Stimulated activated CD4-positive, alpha-beta T cell treated with anti-CD3 and anti-CD28 coated beads, Interleukin-15, amount 100 ng/mL, for 1 hour (primary cell): ENCODE measurements at regions not wholly inside any gene's neighbourhood (a gene's known extent, or its start where the extent isn't known, plus 50 kb on each side); places are given as distances from the start of the nearest gene placed in this dataset.
"Not testable (repeated sequence)": the region's sequence is repeated elsewhere in the genome, so short reads cannot be mapped to it uniquely, and the experiment has no call there.

Experiments used
- DNase-seq, 2 donors: peaks; one replicate each; pipeline ENCODE4 v3.0.0-alpha.2; 2020; ENCODE audit warnings: low read depth in 1 of 2, low spot score in 1 of 2

DNA sequence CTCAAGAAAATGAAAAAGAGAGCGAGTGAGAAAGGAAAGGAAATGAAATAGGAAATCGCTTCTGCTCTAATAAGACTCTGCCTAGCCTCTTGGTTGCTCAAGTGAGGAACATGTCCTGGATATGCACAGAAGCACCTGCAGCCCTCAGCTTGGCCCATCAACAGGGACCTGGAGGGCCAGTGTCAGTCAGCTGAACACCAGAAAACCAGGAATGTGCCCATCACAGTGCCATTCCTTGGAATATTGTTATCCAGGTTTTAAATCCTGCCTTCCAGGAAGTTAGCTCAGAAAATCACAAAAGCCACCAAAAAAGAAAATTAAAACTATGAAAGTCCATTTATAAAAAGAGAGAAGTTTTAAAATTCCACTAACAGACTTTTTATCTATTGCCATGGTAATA lies 173.4 kb upstream of the TPM1 start:
- DNase-seq = no peak

DNA sequence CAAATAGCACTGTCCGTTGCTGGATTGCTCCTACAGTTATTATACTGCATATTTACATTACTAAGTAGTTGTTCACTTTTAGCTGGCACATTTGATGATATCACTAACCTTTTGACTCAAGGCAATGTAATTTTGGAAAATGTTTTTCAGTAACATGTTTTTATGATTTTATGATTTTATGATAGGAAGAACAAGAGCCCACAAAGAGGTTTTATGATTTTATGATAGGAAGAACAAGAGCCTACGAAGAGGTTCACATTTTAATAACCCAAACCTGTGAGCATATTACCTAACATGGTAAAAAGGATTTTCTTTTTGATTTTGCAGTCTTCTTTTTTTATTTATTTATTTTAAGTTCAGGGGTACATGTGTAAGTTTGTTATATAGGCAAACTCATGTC lies 172.3 kb upstream of the TPM1 start:
- no peak for DNase-seq

DNA sequence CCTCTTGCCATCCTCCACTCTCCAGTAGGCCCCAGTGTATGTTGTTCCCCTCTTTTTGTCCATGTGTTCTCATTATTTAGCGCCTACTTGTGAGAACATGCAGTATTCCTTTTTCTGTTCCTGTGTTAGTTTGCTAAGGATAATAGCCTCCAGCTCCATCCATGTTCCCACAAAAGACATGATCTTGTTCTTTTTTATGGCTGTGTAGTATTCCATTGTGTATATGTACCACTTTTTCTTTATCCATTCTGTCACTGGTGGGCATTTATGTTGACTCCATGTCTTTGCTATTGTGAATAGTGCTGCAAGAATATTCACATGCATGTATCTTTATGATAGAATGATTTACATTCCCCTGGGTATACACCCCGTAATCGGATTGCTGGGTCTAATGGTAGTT lies 171.8 kb upstream of the TPM1 start:
- not testable (repeated sequence) for DNase-seq

DNA sequence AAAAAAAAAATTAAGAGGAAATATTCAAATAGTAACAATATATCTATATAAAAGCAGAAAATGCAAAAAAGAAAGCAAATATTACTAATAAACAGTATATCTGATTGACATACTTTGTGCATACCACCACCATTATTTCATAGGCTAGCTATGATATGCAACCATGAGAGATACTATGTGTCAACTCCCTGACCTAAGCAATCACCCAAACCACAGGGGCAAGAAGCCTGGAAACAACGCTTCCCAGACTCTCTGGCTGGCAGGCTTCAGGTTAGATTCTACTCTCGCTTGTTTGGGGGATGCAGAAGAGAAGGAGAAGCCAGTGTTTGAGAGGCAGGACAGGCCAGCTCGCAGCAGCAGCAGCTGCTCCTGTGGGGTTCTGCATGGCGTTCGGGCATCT lies 169.3 kb upstream of the TPM1 start:
- DNase-seq = no peak

DNA sequence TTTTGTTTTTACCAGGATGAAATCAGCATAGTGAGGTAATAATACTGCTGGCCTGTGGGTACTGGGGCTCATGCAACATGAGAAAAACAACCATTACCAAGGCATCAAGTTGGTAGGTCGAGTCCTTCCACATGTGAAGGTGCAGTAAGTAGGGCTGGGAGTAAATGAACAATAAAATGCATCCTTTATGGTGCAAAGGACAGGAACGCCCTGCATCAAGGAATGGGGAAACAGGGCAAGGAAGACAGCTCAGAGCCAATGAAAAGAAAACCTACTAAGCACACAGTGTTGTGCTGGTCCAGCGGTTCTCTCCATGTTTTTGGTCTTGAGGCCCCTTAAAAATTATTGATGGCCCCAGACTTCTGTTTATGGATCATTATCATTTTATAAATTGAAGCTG lies 168.5 kb upstream of the TPM1 start:
- DNase-seq = no peak

DNA sequence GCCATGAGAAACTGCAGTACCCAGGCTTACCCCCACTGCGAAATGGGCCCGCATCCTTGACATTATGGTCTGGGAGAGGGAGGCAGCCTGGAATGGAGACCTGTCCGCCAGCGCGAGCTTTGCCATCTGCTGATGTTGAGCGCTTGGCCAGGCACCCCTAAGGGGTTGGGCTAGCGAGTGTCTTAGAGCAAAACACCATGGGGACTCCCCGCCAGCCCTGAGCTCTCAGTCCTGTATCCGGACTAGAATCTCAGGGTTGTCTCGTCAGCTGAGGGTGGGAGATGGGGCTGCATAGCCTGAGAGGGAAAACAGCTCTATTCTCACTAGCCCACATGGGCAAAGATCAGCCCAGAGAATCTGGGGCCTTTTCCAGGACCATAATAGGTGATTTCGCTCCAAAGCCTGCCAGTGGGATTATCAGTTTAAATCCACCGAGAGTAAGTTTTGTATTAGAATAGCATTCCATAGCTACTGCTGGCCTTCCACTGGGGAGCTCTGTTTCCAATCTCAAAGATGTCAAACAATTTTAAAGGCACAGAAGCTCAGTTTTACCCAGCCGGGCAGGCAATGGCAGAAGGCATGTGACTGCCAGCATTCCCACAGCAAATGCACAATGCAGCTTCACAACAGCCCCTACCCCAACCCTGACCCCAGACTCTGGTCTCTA lies 167.5 kb upstream of the TPM1 start:
- DNase-seq = no peak

DNA sequence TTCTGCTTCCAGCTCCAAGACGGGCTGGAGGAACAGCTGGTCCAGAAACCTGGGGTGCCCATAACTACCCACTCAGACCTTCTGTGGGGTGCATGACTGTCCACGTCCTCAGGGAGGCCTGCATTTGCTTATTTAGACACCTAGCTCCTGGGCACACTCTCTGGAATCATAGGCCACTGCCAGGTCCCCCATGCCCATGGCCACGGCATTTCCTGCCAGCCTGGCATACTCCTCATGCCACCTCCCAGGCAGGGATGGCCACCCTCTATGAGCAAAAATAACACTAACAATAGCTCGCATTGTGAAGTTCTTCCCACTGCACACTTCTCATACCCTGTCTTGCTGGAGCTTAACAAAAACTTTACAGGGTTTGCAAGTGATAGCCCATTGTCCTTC lies 166.9 kb upstream of the TPM1 start:
- DNase-seq = no peak

DNA sequence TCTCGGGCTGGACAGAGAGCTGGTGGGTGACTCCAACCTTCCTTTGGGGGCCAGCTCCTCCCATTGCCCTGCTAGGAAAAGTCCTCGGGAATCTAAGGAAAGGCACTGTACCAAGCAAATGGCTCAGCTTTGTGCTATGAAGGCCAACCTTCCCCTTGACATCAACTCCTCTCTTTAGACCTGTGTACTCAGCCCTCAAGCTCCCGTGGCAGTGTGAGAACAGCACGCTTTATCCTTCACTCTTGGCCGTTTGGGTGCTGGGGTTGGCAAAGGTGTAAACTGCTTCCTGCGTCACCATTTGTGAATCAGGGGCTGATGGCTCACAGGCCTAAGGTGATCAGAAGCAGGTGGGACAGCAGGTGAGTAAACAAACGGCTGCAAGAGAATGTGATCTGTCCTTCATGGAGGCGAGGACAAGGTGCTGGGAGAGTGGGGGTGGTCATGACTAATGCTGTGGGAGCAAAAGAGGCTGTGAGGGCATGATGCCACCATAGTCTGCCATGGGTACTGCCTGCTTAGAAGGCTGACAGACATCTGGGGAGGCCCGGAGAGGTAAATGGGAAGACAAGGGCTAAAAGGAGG lies 165.2 kb upstream of the TPM1 start:
- no peak for DNase-seq

DNA sequence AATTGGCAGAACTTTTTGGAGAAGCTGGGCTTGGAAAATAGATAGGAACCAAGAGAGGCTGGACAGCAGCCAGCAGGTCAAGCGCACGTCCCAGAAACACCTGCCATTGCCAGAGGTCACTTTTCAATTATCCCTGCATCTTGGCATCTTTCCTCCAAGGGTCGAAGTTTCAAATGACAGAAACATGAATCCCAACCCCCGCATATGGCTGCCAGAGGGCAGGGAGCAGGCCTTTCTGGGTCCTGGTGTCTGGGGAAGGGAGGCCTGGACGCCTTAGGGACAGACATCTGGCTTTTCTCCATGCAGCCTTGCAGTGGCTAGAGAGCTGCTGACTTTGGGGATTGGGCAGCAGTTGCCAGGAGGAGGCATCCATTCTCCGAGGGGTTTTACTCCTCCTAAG lies 164.5 kb upstream of the TPM1 start:
- DNase-seq = no peak

DNA sequence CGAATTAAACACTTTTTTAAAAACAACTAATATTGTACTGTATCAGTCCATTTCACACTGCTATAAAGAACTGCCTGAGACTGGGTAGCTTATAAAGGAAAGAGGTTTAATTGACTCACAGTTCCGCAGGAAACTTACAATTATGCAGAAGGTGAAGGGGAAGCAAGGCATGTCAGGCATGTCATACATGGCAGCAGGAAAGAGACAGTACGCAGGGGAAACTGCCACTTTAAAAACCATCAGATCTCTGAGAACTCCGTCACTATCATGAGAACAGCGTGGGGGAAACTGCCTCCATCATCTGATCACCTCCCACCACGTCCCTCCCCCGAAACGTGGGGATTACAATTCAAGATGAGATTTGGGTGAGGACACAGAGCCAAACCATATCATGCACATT lies 162.8 kb upstream of the TPM1 start:
- DNase-seq = no peak

DNA sequence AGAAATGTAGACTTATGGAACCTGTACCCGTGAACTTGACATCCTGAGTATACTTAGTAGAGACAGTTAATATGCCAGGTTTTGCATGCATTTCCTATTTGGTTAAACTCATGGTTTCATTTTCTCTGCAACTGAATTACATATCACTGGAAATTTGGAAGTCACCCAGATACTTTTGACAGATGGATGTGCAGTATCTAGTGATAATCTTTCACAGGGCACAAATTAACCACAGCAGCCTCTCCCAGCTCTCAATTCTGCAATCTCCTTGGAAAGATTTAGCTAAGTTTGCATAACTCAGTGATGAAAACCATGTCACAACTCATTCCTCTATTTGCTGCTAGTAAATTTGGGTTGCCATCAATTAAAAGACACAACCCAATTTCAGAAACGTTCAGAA lies 162.3 kb upstream of the TPM1 start:
- DNase-seq = no peak

DNA sequence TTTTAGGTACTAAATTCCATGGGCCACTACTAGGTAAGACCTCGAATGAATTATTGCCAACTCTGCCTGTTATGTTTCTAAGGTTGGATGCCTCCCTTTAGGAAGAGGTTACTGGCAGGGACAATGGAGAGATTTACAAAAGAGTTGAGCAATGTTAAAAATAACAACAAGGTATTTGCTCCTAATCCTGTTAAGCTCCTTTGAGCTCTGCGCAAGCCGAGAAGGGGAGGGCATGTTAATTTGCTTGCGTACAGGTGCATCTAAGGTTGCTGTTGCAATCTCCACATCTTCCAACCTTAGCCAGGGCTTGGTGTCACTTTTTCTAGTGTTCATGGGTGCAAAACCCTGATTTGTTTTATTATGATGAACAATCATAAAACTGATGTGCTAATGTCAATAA lies 161.5 kb upstream of the TPM1 start:
- no peak for DNase-seq

DNA sequence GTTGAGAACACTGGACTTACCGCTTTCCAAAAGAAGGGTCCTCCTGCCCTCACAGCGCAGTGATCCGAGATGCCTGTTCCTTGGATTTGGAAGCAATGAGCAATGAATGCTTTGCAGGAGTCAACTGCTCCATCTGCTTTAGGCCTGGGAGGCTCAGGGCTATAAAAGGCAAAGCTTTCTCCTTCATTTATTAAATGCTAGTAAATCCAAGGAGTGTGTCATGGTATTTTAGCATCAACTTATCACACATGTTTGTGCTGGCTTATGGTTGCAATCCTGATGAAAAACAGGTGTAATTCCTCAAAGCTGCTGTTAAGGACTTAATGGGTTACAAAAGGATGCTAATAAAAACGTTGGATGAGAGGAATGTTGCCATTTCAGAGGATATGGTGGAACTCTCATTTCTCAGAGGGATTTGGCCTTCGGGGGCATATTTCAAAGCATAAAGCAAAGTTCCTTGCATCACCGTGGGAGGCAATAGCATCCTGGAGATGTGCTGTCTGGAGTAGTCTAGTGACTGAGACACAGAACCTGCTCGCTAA lies 158.5 kb upstream of the TPM1 start:
- DNase-seq = no peak

DNA sequence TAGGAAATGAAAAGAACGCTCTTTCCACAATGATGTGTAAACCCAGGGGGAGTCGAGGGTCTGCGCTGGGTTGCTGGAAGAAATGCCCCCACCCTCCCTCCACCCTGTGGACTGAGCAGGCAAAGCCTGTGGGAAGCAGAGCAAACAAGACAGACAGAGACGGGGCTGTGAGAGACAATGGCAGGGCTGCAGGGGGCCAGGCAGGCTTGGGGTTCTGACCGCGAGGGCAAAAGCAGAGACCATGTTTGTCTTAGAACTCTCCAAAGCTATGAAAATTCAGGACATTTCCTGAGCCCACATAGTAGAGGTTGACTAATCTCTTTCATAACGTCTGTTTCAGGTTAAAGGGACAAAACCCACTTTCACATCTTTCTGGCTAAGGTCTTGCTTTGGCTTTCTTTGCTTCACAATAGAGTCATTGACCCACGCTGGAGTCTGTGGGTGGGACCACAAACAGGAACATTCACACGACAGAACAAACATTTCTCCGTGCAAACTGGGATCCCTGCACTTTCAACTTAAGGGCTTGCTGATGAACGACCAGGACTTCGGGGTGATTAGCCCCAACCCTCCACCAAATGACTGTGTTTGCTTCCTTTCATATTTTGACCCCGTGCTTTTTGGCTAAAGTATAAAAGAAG lies 156.0 kb upstream of the TPM1 start:
- DNase-seq = no peak

DNA sequence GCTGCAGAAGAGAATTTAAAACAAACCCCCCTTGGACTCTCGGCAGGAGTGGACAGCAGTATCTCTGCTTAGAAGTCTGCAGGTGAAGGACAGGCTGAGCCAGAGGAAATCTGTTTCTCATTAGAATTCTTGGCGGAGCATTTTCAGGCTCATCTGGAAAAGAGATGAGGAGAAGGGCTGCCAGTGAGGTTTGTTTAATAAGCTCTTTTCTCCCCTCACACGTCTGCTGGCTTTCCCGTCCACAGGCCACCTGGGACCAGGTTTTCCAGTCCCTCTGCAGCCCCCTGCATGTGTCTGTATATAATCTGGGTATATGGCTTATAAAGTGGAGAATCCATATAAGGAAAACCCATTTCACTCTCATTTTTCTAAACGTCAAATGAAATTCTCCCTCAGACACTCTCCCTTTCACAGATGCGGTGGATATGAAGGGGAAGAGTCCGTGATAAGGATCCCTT lies 155.4 kb upstream of the TPM1 start:
- no peak for DNase-seq

DNA sequence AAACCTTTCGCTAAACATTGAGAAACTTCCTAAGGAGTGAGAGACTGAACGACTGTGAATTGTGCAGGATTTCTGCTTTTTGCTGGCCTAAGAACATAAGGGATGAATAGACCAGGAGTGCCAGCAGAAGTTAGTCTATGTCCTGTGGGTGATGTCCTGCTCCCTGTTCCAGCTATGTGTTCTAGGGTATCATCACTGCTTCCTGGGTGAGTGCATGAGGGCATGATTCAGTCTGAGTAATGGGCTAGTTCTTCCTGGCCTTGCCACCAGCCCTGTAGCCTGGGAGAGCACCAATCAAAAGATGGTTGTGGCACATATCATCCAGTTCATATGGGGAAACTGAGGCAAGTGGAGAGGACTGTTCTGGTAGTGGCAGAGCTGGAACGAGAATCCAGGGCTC lies 153.9 kb upstream of the TPM1 start:
- DNase-seq = no peak

DNA sequence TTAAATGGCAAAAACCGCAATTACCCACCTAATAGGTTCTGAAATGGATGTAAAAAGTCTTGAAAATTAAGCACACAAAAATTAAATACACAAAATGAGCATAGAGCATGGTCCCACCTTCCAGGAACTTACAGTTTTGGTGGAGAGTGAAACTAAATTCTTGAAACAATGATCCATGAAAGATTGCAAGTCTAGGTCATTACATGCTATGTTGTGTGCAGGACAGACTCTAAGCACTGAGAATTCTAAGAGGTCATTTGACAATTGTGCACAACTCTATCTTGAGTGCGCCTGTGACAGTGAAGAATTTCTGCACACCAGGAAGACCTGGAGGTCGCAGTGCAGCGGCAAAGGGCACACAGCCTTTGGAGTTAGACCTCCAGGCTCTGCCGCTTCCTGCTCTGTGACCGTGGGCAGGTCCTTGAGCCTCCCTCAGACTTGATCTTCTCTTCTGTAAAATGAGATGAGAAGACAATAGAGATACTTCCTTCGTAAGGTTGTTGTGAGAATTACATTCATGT lies 153.3 kb upstream of the TPM1 start:
- no peak for DNase-seq

DNA sequence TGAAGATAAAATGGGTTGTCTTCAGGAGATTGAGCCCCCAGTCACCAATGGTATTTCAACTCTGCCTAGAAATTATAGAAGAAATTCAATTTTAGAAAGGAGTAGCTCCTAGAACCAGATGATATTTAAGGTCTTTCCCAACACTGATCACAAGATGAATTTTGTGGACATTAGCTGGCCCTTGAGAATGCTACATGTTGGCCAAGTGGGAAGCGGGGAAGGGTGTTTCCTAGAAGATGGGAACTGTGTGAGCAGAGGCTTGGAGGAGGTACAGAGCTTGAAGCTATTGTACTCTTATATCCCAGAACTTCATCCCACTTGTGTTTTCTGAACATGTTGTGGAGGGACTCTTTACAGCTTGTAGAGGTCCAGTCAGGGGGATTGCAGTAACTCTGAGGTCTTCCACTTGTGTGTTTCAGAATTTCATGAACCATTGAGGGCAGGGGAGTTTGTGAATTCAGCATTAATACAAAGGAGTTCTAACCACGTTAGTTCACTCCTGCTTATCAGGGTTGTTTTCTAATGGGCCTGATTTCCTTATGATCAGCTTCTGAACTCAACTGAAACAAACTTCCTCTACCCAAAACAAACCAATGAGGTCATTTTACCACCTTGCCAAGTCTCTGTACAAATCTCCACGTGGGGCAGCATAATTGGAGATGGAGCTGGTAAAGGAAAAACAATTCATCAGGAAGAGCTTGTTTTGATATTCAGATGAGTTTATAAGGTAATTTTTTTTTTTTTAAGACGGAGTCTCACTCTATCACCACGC lies 152.6 kb upstream of the TPM1 start:
- no peak for DNase-seq

DNA sequence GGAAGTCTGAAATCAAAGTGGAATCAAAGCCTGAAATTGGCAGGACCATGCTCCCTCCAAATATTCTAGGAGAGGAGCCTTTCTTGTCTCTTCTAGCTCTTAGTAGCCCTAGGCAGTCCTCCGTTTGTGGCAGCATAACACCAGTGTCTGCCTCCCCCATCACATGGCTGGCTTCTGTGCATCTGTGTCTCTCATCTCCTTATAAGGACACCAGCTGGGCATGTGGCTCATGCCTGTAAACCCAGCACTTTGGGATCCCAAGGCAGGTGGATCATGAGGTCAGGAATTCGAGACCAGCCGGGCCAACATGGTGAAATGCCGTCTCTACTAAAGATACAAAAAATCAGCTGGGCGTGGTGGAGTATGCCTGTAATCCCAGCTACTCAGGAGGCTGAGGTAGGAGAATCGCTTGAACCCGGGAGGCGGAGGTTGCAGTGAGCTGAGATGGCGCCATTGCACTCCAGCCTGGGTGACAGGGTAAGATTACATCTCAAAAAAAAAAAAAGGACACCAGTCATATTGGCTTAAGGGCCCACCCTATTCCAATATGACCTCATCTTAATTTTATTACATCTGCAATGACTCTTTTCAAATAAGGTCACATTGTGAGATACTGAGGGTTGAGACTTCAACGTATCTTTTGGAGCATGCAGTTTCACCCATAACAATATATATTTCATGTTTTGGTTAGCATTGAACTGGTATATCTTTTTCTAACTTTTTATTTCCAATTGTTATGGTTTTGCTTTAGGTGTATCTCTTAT lies 148.0 kb upstream of the TPM1 start:
- no peak for DNase-seq

DNA sequence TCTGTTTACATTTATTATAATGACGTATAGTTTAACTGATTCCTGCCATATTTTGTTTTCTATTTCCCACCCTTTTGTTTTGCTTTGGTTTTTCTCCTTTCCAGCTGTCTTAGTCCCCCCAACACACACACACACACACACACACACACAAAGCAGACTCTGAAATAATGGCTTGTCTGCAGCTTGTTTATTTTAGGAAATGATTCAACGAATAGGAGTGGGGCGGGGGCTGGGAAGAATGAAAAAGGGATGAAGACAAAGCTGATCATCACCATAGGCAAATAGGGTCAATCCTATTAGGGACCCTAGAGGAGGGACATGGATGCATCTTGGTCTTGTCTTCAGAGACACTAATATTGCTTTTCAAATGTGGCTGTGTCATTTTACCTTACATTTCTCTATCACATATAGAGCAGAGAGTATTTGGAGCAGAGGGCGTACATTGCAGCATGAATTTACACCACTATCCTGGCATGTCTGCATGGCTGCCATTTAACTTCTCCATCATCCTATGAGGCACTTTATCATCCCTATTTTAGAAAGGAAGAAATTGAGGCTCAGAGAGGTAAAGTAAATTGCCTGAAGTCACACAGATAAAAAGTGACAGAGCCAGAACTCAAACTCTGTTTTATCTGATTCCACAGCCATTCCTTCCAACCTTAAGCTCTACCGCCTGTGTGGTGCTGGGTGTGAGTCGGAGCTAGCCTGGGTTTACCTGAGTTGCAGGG lies 147.2 kb upstream of the TPM1 start:
- DNase-seq = no peak
